Breast epithelium (tissue), 3 donors: ENCODE measurements at regions not wholly inside any gene's neighbourhood (a gene's known extent, or its start where the extent isn't known, plus 50 kb on each side); places are given as distances from the start of the nearest gene placed in this dataset.

Experiments
- CTCF ChIP-seq, 3 donors: fragments of 450-650 bp; IDR thresholded peaks; one replicate each; pipeline ENCODE4 v1.5.1; 2016 to 2017; ENCODE audit warnings: antibody characterized with exemption in 3 of 3, mild to moderate bottlenecking in 3 of 3, moderate library complexity in 3 of 3
- POLR2A ChIP-seq: fragments of 450-650 bp; IDR thresholded peaks from one replicate; pipeline ENCODE4 v1.6.1; 2016; ENCODE audit warnings: antibody characterized with exemption, mild to moderate bottlenecking, moderate library complexity

DNA sequence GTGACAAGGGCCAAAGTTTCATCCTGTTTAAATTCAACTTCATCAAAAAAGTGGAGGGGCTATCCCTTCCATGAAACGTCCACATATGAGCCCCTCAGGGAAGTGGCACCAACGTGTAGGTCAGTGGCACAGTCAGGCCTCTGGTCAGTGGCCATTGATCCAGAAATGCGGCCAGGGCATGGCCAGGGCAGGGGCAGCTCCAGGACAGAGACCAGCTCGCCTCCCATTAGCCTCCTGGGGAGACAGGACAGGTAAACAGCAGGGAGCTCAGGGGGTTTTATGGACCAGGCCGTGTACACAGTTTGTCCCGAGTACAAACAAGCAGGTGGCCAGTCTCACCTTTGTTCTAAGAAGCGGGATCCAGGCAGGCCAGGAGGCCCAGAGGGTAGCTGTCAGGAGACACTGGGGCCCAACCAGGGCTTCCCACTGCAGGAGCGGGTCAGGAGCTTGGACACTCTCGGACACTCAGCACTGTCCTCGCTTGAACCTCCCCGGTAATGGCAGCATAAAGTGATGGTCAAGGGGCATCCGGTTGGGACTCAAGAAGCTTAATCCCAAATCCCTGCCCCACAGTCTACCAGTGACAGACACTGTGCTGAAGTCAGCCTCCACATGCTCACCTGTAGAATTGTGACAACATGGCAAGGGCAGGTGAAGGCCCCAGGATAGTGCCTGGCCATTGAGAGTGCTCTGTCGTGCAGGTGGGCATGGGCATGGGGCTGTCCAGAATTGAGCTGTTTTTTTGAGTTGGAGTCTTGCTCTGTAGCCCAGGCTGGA lies 144.1 kb upstream of the ERRFI1 start:
- TF ChIP-seq POLR2A (no peak), CTCF (IDR thresholded peaks at IDR 0.05) (no peak)
